HG02623 (cell line): ENCODE measurements at regions not wholly inside any gene's neighbourhood (a gene's known extent, or its start where the extent isn't known, plus 50 kb on each side); places are given as distances from the start of the nearest gene placed in this dataset.

ENCODE experiments used
- ATAC-seq: cut with Tn5 transposase; IDR thresholded peaks from one replicate; pipeline ENCODE4 v1.9.1; 2021; ENCODE audit warnings: moderate library complexity; ENCODE audit not compliant: unreplicated experiment

DNA sequence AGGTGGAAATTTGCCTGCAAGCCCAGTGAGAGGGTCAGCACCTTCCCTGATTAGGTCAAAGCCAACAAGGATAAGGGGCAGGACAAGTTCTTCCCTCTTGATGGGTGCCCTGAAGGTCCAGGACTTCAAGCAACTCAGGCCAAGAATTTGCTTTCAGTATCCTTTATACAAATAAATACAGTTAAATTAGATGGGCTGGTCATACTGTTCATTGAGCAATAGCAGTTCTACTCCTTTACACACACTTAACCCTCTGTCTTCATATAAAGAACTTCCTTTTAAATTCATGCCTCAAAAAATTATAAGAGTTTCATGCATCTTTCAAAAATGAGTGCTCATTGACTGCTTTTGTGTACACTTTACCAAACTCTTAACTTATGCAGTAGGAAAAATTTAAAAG lies 392.0 kb downstream of the SPRY1 start:
- no peak for ATAC-seq

DNA sequence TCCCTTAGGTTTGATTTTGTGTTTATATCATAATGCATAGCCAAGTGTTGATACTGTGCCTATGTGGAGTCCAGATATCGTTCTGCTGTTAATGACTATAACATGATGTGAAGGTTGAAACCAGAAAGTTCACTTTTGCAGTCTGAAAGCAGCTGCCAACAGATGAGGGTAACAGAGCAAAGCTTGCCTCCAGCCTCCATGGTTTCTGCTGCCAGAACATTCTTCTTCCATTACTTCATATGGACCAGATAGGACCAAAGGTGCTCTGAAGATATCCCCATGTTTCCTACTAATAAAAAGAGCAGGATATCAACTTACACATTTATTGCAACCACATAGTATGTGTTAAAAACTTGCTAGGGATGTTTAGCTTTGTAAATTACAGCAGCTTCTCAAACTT lies 394.1 kb downstream of the SPRY1 start:
- no peak for ATAC-seq

DNA sequence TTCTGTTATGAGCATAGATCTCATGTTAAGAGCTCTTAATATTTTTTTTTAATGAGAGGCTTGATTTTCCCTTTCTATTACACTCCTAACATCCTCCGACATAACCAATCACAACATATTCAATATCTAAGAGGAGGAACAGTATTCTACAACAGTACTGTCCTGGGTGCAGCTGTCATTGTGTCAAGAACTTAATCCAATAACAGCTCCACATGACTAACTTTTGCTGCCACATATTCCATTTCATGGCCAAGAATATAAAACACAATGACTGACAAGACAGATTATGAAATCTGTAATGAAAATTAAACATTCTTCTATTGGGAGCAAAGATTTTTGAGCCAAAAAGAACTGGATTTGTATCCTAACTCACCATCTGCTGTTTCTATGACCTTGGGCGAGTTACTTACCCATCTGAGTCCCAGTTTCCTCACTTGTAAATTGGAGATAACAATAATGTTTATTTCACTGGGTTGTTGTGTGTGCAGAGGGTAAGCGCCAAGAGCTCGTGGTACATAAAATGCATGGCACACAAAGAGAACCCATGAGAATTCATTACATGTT lies 405.6 kb downstream of the SPRY1 start:
- ATAC-seq: no peak

DNA sequence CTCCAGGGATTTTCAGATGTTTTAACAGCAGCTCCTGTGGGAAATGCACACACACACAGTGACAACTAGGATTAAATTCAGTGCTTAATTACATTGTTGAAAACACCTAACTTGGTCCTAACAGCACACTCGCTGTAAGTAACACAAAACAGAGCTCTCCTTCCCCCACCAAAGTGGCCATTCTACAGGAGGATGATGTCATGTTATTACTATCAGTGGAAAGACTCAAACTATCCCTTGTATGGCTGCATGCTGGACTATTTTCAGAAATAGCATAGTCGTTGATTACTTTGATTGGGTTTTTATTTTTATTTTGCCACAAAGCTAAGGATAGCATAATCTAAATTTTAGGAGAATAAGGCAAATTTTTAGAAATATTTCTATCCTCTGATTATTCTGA lies 406.3 kb downstream of the SPRY1 start:
- ATAC-seq: no peak

DNA sequence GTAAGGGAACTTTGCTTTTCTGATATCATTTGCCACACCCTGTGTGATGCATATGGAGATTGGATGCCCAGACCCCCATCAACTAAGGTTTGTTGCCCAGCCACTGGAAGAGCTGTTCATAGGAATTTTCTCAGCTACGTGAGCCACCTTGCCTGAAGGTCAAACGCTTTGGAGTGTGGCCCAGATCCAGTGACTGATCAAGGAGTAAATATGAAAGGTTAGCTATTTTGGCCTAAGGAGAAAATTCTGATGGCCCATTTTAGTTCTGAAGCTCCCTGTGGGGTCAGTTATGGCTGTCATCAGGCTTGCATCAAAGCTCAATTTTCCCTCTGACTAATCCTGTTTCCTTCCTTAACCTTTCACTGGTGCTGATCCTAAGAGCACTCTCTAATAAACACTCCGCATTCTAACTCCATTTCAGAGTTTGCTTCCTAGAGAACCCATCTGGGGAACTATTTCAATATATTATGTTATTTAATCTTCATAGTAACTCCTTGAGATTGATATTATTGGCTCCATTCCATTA lies 407.7 kb downstream of the SPRY1 start:
- no peak for ATAC-seq

DNA sequence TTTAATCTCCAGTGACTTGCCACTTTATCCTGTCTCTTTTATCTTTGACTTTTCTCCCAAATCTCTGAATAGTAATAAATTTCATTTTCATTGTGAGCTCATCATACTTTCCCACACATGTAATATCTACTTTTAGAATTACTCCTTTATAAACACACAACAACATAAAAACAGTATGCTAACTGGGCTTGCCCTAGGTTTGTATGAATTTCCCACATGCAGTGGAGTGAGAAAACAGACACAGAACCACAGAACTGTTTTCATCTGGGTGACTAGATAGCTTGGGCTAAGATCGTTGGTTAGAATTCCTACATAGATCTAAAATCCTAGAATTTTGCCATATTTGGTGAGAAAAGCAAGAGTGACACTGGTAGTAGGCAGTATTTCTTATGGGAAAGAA lies 409.5 kb downstream of the SPRY1 start:
- ATAC-seq: no peak

DNA sequence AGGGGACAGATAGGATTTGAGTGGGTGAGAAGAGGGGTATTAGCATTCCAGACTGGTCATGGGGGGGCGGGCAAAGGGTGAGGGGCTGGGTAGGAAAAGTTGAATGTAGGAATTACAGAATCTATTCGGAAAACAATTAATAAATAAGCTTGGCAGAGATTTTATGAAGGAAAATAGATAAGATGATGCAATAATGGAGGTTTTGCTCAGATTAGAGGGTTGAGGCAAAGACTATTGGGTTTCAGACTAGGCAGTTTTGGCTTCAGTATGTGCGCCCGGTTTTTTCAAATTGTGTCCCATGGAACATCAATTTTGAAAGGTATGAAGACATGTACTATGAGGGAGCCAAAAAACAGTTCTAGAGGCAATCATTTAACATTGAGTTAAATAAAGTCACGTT lies 410.6 kb downstream of the SPRY1 start:
- ATAC-seq: no peak

DNA sequence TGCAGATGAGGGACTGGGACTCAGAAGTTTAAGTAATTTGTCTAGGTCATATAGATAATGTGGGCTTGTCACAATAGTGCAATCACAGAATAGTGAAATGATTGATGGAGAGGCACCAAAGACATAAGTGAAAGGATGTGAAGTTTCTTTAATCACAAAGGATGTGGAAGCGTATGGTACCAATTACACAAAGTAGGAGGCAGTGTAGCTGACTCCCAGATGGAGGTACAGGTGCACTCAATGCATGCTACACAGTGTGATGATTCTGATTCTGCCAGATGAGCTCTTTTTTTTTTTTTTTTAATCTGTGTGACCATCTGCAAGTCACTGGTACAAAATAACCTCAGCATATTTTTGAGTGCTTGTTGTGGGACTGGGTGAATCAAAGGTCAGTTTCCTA lies 411.3 kb downstream of the SPRY1 start:
- no peak for ATAC-seq

DNA sequence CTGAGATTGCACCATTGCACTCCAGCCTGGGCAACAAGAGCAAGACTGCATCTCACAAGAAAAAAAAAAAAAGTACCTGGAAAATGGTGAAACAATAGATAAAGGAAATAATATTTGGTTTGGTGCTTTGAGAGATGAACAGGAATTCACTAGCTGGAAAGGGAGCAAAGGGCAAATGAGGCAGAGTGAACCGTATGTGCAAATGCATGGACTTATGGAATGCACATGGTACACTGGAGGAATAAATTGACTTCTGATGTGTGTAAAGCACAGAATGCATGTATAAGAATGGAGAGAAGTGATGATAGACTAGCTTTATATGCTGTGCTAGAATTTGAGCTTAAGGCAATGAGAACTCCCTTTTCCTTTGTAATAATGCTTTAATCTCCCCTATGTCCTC lies 413.3 kb downstream of the SPRY1 start:
- no peak for ATAC-seq

DNA sequence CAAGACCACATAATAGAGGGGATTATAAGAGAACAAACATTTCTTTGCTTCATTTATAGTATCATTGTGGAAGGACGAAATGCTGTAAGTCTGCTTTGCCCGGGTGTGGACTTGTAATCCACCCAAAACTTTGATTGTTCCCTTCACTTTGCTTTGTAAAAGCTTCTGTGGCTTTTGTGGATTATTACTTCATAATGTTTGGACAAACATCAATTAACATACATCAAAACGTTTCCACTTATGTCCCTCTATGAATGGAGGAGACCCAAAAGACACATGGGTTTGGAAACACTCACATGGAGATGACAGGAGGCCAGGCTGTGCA lies 415.4 kb downstream of the SPRY1 start:
- ATAC-seq: no peak

DNA sequence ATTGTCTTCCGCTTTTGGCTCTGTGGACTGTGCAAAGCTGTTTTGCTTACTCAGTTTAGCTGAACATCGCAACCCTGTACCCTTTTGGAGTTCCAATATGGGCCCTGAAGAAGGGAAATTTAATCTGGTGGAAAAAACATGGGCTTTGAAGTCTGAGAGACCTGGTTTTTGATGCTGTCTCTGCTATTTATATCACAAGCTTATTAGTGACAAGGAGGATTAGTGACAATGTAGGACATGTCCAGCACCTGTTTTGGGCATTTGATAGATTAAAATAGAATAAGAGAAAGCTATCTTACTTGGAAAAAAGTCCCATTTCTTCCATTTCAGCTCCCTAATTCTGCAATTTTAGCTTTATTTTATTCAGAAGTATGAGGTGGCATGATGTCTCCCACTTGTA lies 417.3 kb downstream of the SPRY1 start:
- no peak for ATAC-seq

DNA sequence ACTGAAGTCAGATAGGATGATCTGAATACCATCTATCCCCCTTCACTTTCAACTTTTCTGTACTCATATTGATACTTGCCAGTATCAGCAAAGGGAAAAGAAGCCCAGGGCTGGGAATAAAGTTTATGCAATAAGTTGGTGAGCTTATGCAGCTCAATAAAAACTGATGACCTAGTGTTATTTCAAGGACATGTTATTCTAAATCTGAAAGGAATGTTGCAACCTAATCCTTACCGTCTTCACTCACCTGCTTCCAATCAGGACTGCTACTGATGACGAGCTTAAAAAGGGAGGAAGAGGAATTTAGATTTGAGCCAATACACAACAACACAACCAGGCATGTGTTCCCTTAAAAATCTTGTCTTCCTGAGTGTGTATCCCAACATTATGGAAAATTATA lies 419.9 kb downstream of the SPRY1 start:
- no peak for ATAC-seq

DNA sequence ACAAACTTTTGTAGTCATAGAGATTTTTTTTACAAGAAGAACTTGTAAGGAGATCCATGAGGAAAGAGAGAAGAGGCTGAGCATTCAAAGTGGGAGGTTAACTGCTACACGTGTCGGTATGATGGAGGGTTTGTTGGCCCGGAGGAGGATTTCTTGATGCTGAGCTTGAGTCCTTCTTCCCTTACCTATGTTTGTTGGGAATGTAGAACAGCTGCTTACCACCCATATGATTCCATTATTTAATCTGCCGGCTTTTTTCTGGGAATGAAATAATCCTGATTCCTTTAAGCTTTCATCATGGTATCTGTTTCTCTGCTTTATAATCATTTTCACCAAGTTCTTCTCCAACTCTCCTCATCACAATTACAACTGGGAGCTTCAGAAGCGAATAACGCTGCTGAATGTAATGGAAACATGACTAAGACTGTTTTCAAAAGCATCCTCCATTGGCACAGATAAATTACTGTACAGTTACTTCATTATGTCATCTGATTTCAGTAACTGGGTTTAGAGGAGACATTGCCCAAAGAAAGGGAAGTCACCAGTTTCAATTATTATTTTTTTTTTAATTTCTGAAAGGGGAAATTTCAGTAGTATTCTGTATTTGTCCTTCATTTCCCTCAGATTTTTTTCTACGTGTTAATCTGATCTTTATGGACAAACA lies 420.6 kb downstream of the SPRY1 start:
- no peak for ATAC-seq

DNA sequence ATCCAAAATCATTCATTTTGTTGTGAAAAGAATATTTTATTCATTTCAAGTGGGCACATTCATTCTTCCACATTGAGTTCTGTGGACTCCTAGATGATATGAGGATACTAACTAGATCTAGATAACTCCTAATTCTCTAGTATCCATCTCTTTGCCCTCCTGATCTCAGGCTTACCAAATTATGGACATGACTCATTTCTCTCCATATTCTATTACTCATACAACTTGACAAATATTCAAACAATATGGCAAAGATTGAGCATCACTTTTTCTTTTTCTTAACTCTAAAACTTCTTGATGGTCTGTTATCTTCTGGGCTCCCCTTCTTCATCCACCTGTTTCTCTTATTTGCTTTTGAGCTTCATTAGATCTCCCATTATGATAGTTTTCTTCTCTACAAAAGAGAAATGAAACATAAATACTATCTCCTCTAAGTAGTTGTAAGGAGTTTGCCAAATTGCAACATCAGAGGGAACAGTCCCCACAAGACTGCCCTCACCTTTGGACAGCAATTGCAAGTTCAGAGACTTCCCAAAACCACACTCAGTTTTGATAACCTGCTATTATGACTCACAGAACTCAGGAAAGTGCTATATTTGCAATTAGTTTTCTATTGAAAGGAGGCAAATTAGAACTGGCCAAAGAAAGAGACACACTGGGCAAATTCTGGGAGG lies 422.9 kb downstream of the SPRY1 start:
- ATAC-seq: no peak

DNA sequence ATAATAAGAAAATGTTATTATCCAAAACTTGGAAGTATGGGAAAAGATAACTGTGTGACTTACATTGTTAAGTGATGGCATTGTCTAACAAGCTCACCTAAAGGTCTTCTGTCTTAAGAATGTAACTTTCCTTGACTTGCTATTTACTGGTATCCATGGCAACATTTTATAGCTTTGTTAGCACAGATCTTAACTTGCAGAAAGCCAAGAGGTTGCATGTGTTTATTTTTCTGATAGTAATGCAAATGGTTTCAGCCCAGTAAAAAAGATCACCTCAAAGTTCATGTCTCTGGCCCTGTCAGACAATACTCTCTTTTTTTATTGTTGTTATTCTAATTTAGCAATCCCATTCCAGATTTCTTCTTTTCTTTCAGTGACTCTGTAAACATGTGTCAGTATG lies 425.3 kb downstream of the SPRY1 start:
- no peak for ATAC-seq

DNA sequence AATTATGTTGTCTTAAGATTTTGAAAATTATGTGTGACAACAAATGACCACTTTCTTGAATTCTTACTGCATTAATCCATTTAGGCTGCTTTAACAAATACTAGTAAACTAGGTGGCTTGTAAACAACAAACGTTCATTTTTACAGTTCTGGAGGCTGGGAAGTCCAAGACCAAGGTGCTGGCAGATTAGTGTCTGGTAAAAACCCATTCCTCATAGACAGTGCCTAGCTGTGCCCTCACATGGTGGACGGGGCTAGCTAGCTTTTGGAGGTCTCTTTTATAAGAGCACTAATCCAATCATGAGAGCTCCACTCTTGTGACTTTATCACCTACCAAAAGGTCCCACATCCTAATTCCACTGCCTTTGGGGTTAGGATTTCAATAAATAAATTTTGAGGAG lies 425.8 kb downstream of the SPRY1 start:
- no peak for ATAC-seq

DNA sequence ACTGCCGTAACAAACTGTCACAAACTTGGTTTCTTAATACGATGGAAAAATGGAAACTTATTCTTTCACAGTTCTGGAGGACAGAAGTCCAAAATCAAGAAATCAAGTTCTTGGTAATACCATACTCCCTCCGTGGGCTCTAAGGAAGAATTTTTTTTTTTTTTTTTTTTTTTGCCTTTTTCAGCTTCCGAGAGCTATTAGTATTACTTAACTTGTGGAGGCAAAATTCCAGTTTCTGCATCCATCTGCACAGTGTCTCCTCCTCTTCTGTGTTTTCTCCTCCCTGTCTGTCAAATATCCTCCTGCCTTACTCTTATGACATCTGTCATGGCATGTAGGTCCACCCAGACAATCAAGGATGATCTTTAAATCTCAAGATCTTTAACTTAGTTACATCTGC lies 426.6 kb downstream of the SPRY1 start:
- no peak for ATAC-seq

DNA sequence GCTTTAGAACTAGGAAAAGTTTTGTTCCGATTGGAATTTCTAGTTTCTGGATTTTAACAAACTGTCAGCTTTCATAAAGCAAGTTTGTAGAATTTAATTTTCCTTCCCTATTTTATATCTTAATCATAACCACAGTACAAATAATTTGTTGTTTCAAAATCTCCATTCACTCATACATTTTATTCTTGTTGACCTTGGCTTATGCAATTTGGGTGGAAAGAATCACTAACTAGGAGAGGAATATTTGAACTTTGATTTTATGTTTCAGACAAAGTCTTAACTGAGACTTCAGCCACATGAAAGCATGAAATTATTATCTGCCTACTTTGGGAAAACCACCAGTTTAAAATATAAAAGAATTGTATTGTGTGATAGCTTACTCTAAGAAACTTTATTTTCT lies 427.9 kb downstream of the SPRY1 start:
- ATAC-seq: no peak

DNA sequence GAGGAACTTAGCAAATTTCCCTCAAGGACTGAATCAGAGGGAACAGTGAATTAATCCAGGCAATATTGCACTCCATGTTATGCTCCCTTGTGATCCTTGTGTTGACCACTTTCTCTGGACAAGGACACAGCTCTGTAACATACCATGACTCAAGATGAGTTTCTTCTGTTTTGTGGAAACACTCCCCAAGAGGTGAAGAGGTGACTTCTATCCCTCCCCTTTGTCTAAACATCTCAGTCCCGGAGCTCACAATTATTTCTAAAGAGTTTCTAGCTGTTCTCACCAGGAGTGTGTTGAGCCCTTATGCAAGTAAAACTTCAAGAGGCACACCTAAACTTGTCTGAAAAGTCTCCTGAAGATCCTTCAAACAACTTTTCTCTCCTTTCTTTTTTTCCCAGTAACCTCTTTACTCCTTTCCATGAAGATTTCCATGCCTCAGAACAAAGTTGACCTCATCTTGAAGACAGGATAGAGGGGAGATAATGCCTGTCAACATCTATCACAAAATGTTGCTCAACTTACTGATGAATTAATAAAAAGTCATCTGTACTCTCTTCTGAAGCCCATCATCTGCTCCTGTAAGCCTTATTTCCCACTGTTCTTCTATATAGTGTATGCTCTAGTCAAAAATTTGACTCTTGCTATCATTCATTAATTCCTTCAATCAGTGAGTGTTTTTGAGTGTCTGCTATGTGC lies 429.1 kb downstream of the SPRY1 start:
- no peak for ATAC-seq

DNA sequence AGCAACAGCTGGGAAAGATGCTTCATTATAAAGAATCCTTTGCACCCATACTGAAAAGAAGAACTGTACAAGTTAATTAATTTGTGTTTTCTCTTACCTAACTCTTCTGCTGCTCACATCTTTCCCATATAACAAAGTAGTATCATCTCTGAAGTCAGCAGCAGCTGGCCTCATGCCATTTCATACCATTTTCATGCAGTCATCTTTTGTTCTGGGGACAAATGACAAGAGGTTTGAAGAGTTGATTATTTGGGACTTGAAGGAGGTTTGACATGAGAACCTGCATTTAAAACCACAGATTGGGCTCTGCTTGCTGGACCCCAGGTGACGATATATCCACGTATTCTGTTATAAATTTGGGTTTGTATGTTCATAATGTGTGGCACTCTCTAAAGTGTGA lies 430.3 kb downstream of the SPRY1 start:
- no peak for ATAC-seq

DNA sequence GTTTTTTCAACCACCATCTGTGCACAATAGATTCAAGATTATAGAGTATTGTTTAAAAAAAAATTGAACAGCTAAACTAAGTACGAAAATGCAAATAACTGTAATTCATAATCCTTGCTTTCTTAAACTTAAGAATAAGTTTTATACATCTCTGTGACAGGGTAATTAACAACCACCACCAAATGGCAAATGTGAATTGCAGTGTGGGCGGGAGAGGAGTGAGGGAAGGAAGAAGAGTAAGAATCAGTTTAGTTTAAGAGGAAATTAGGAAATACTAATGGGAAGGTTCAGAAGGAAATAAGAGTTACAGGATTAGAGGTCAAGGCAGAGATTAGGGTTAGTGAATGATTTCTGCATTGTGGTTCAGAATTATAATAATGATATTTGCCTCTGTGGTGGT lies 430.9 kb downstream of the SPRY1 start:
- ATAC-seq: no peak

DNA sequence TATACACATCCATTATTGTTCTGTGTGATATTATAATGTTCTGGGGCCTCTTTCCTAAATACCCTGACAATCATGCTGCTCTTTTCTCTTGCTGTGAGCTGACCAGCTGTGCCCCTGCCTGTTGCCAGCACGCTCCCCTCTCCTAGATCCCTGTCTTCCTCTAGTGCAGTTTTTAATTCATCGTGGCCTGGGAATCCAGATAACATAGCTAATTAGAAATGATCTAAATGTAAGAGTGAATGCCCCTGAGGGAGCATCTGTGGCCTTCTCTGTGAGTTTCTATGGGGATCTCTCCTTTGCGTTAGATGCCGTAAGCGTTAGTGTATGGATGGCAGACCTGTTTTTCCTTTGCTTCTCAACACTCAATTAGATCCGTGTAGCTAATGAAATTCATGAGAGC lies 434.3 kb downstream of the SPRY1 start:
- no peak for ATAC-seq
